Activated B cell treated with CpG ODN at 0.5 μM for 24 hours (primary cell): ENCODE measurements at regions not wholly inside any gene's neighbourhood (a gene's known extent, or its start where the extent isn't known, plus 50 kb on each side); places are given as distances from the start of the nearest gene placed in this dataset.
"Not testable (repeated sequence)": the region's sequence is repeated elsewhere in the genome, so short reads cannot be mapped to it uniquely, and the experiment has no call there.

Source experiments
- ATAC-seq: fragments of 200-7000 bp; cut with Tn5 transposase; one replicate; pipeline ENCODE4 v1.10.0; 2021; ENCODE audit warnings: low read depth, mild to moderate bottlenecking, moderate library complexity
- CTCF ChIA-PET: fragments of 350-600 bp; sonication (Branson Sonifier 250); formaldehyde crosslinking; loops from one replicate; lab custom pipeline; 2021; ENCODE audit warnings: antibody characterized with exemption; lab: Charles Lee
- POLR2A ChIA-PET: fragments of 350-600 bp; sonication (Branson Sonifier 250); formaldehyde crosslinking; loops from one replicate; lab custom pipeline; 2021; ENCODE audit warnings: antibody characterized with exemption; lab: Charles Lee
- DNase-seq: peaks from one replicate; pipeline ENCODE4 v3.0.0; 2022
- H3K27ac Mint-ChIP-seq: one replicate; pipeline ENCODE4 v1.8.0; 2020; ENCODE audit warnings: mixed read lengths
- H3K27me3 Mint-ChIP-seq: one replicate; pipeline ENCODE4 v1.8.0; 2021; ENCODE audit warnings: mixed read lengths
- H3K36me3 Mint-ChIP-seq: one replicate; pipeline ENCODE4 v1.8.0; 2021; ENCODE audit warnings: low read depth, mixed read lengths
- H3K4me1 Mint-ChIP-seq: one replicate; pipeline ENCODE4 v1.8.0; 2021; ENCODE audit warnings: mixed read lengths
- H3K4me3 Mint-ChIP-seq: one replicate; pipeline ENCODE4 v1.8.0; 2020; ENCODE audit warnings: mild to moderate bottlenecking, mixed read lengths
- H3K9me3 Mint-ChIP-seq: one replicate; pipeline ENCODE4 v1.8.0; 2020; ENCODE audit warnings: mixed read lengths
- CTCF ChIP-seq: fragments of 200-600 bp; IDR thresholded peaks from one replicate; pipeline ENCODE4 v1.8.0; 2022; ENCODE audit warnings: antibody characterized with exemption, mild to moderate bottlenecking
- intact Hi-C: fragments of 100-400 bp; cut with micrococcal nuclease; formaldehyde crosslinking; loops from one replicate; pipeline ENCODE4 v1.15.1; 2024

- no peak for TF ChIP-seq CTCF
- POLR2A ChIA-PET, result no interaction called here
- Mint-ChIP-seq H3K4me3 (no peak overlapping the region), H3K27ac (no peak overlapping the region), H3K9me3 (no peaks in the 10 kb centered on the region), H3K36me3 (no peaks in the 10 kb centered on the region), H3K27me3 (peaks cover 2% of the 10 kb centered on the region), H3K4me1 (no peaks in the 10 kb centered on the region)
- ATAC-seq (no peak), DNase-seq (no peak)
- intact Hi-C loops, result no loop called here
- CTCF ChIA-PET, result no interaction called here
Measured at GRCh38 chr20:47962286-47962963, 177.1 kb upstream of the SULF2 start.

- no peak for TF ChIP-seq CTCF
- H3K27me3 Mint-ChIP-seq, result peaks cover 2% of the 10 kb centered on the region
- H3K27ac Mint-ChIP-seq, result no peak overlapping the region
- ChIA-PET CTCF (no interaction called here), POLR2A (no interaction called here)
- H3K4me3 Mint-ChIP-seq, result no peak overlapping the region
- ATAC-seq (no peak), DNase-seq (no peak)
- intact Hi-C loops, result no loop called here
- H3K36me3 Mint-ChIP-seq, result no peaks in the 10 kb centered on the region
- H3K4me1 Mint-ChIP-seq, result no peaks in the 10 kb centered on the region
- H3K9me3 Mint-ChIP-seq, result no peaks in the 10 kb centered on the region
Measured at GRCh38 chr20:47960769-47961541, 175.7 kb upstream of the SULF2 start.

- Mint-ChIP-seq H3K36me3 (no peaks in the 10 kb centered on the region), H3K4me1 (no peaks in the 10 kb centered on the region), H3K27ac (no peak overlapping the region), H3K9me3 (no peaks in the 10 kb centered on the region), H3K4me3 (no peak overlapping the region), H3K27me3 (peaks cover 2% of the 10 kb centered on the region)
- no peak for ATAC-seq
- no peak for TF ChIP-seq CTCF
- ChIA-PET POLR2A (no interaction called here), CTCF (no interaction called here)
- intact Hi-C loops, result no loop called here
- DNase-seq, result no peak
Measured at GRCh38 chr20:47960277-47960676, 175.0 kb upstream of the SULF2 start.

- H3K4me3 Mint-ChIP-seq, intact Hi-C loops, H3K4me1 Mint-ChIP-seq, H3K27me3 Mint-ChIP-seq, POLR2A ChIA-PET, H3K36me3 Mint-ChIP-seq, CTCF ChIA-PET, H3K9me3 Mint-ChIP-seq, H3K27ac Mint-ChIP-seq, ATAC-seq, DNase-seq: not testable (repeated sequence)
Measured at GRCh38 chr20:47957989-47958801, 172.9 kb upstream of the SULF2 start.

GRCh38 chr20:47957135-47957534, 171.9 kb upstream of the SULF2 start:
- ATAC-seq, result no peak
- TF ChIP-seq CTCF, result no peak
- Mint-ChIP-seq H3K27me3 (peaks cover 13% of the 10 kb centered on the region), H3K4me3 (no peak overlapping the region), H3K36me3 (no peaks in the 10 kb centered on the region), H3K4me1 (no peaks in the 10 kb centered on the region), H3K9me3 (no peaks in the 10 kb centered on the region), H3K27ac (no peak overlapping the region)
- POLR2A ChIA-PET, result no interaction called here
- CTCF ChIA-PET, result no interaction called here
- no peak for DNase-seq
- intact Hi-C loops, result no loop called here
